SK-N-SH (cell line): ENCODE measurements at regions not wholly inside any gene's neighbourhood (a gene's known extent, or its start where the extent isn't known, plus 50 kb on each side); places are given as distances from the start of the nearest gene placed in this dataset.

Experiments
- CTCF ChIP-seq: fragments of 200-600 bp; sonication (generic); IDR thresholded peaks from 2 replicates; pipeline ENCODE4 v1.6.1; 2017; ENCODE audit warnings: antibody characterized with exemption, mild to moderate bottlenecking, moderate library complexity
- POLR2AphosphoS5 ChIP-seq: IDR thresholded peaks from 2 replicates; pipeline ENCODE4 v1.6.1; 2012; ENCODE audit warnings: low read depth, low read length
- REST ChIP-seq: IDR thresholded peaks from 2 replicates; pipeline ENCODE4 v1.6.1; 2012; ENCODE audit warnings: mild to moderate bottlenecking, low read depth, low read length, moderate library complexity
- RFX5 ChIP-seq: IDR thresholded peaks from 2 replicates; pipeline ENCODE4 v1.6.1; 2012; ENCODE audit warnings: mild to moderate bottlenecking, improper control_type of control experiment, low read length

GRCh38 chr1:206420471-206420870 is 49.8 kb upstream of the IKBKE start:
- TF ChIP-seq RFX5, result no peak
- TF ChIP-seq CTCF, result no peak
- no peak for TF ChIP-seq POLR2AphosphoS5
- no peak for TF ChIP-seq REST
